ENCODE measurements at regions not wholly inside any gene's neighbourhood (a gene's known extent, or its start where the extent isn't known, plus 50 kb on each side); places are given as distances from the start of the nearest gene placed in this dataset.

DNA sequence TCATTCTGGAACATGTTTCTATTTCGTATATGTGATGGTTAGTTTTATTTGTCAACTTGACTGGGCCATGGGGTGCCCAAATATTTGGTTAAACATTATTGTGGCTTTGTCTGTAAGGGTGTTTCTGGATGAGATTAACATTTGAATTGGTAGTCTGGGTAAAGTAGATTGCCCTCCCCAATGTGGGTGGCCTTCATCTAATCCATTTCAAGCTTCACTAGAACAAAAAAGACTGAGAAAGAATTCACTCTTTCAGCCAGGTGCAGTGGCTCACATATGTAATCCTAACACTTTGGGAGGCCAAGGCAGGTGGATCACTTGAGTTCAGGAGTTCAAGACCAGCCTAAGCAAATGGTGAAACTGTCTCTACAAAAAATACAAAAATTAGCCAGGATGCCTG lies 55.7 kb upstream of the TANC1 start:
- TF ChIP-seq, protein P1, sequence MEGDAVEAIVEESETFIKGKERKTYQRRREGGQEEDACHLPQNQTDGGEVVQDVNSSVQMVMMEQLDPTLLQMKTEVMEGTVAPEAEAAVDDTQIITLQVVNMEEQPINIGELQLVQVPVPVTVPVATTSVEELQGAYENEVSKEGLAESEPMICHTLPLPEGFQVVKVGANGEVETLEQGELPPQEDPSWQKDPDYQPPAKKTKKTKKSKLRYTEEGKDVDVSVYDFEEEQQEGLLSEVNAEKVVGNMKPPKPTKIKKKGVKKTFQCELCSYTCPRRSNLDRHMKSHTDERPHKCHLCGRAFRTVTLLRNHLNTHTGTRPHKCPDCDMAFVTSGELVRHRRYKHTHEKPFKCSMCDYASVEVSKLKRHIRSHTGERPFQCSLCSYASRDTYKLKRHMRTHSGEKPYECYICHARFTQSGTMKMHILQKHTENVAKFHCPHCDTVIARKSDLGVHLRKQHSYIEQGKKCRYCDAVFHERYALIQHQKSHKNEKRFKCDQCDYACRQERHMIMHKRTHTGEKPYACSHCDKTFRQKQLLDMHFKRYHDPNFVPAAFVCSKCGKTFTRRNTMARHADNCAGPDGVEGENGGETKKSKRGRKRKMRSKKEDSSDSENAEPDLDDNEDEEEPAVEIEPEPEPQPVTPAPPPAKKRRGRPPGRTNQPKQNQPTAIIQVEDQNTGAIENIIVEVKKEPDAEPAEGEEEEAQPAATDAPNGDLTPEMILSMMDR (conservative IDR thresholded peaks at IDR 0.05), result no peak
- DNase-seq, result no peak
- no CpG with 5 or more reads among the region's 1 CpG for WGBS (ENCODE audit: extremely low coverage, insufficient read length, low lambda C conversion rate)

More for the DNA sequence above, 55.7 kb upstream of the TANC1 start:
- no peaks in the 10 kb centered on the region; the same call in 1 of the 2 replicates for H3K27me3 Mint-ChIP-seq (ENCODE audit: low read depth)
- no peak overlapping the region for H4K5ac ChIP-seq (ENCODE audit: insufficient read length, low read depth, low read length)
- no peak overlapping the region for H2BK15ac ChIP-seq (ENCODE audit: low read depth, low read length)
- H2BK120ac ChIP-seq (ENCODE audit: low read depth, low read length, poor library complexity, severe bottlenecking), result no peak overlapping the region
- H2AK5ac ChIP-seq (ENCODE audit: insufficient read length, low read length), result no peak overlapping the region
- no peak overlapping the region for H3K4me2 ChIP-seq (ENCODE audit: insufficient read depth, insufficient read length, low read length)
- H2BK20ac ChIP-seq (ENCODE audit: low read depth, low read length, poor library complexity, severe bottlenecking), result no peak overlapping the region
- H3K4me3 Mint-ChIP-seq, result no peak overlapping the region; a peak in 1 of 5 replicates
- no peak overlapping the region for H2AFZ ChIP-seq (ENCODE audit: low read length)
- H3T11ph ChIP-seq (ENCODE audit: low read length), result no peak overlapping the region
- no peaks in the 10 kb centered on the region for H3K23me2 ChIP-seq (ENCODE audit: insufficient read length, low read depth, low read length, poor library complexity, severe bottlenecking)
- H3K18ac ChIP-seq (ENCODE audit: insufficient read length, low read depth, low read length), result no peak overlapping the region
- no peak overlapping the region for H3K56ac ChIP-seq (ENCODE audit: insufficient read length, low read depth, low read length)
- H3K79me1 ChIP-seq (ENCODE audit: insufficient read depth, low read depth, low read length, poor library complexity, severe bottlenecking), result no peaks in the 10 kb centered on the region
- no peaks in the 10 kb centered on the region for H4K20me1 ChIP-seq (ENCODE audit: control insufficient read depth, insufficient read depth, insufficient read length)
- H3K9me3 Mint-ChIP-seq, result no peaks in the 10 kb centered on the region; a peak in 1 of 5 replicates
- no peak overlapping the region for H3K4ac ChIP-seq (ENCODE audit: low read depth, low read length)
- no peaks in the 10 kb centered on the region; the same call in 1 of the 2 replicates for H3K4me1 ChIP-seq (ENCODE audit: insufficient read depth, low read length)
- no peak overlapping the region for H2BK5ac ChIP-seq (ENCODE audit: insufficient read length, low read length)
- H3K9me3 ChIP-seq (ENCODE audit: control insufficient read depth, low read depth, low read length), result no peaks in the 10 kb centered on the region
- H3K9ac ChIP-seq (ENCODE audit: extremely low read depth, insufficient read length, low read length), result no peak overlapping the region
- no peaks in the 10 kb centered on the region for H3K79me2 ChIP-seq (ENCODE audit: insufficient read depth, low read length)
- no peak overlapping the region for H2BK12ac ChIP-seq (ENCODE audit: insufficient read length, low read depth, low read length)
- no peak overlapping the region for H3K14ac ChIP-seq (ENCODE audit: insufficient read depth, low read length)
- H3K36me3 Mint-ChIP-seq (ENCODE audit: insufficient read depth in 1 of 3, low read depth in 3 of 3), result no peaks in the 10 kb centered on the region; a peak in 2 of 7 replicates
- no peak overlapping the region for H3K27ac ChIP-seq (ENCODE audit: insufficient read length, low read depth, low read length)
- H4K8ac ChIP-seq (replicated peaks; ENCODE audit: insufficient read length, low read depth, low read length), result no peak overlapping the region
- H3K27me3 ChIP-seq (ENCODE audit: insufficient read depth, low read length), result no peaks in the 10 kb centered on the region
- H3K27ac Mint-ChIP-seq, result peak overlapping the region in 2 of 3 experiments; percentile 23 to 59; a peak in 3 of 7 replicates
- no peak overlapping the region for H4K91ac ChIP-seq (ENCODE audit: insufficient read length, low read depth, low read length)
- H3K4me1 Mint-ChIP-seq, result peaks cover 26 to 34% of the 10 kb centered on the region in 2 experiments
- no peak overlapping the region for H3K23ac ChIP-seq (ENCODE audit: insufficient read length, low read depth, low read length)
